H1 (cell line): ENCODE measurements at regions not wholly inside any gene's neighbourhood (a gene's known extent, or its start where the extent isn't known, plus 50 kb on each side); places are given as distances from the start of the nearest gene placed in this dataset.

ENCODE experiments used
- CTCF ChIA-PET: fragments of 300-600 bp; sonication (Branson Sonifier 250); formaldehyde crosslinking; loops from one replicate; lab custom pipeline; 2021; ENCODE audit not compliant: partially characterized antibody; lab: Charles Lee
- POLR2A ChIA-PET: fragments of 300-600 bp; sonication (Branson Sonifier 250); formaldehyde crosslinking; loops from one replicate; lab custom pipeline; 2021; ENCODE audit warnings: inconsistent platforms; ENCODE audit not compliant: partially characterized antibody; lab: Charles Lee
- DNase-seq, 2 experiments: peaks; one replicate each; pipeline versions ENCODE4 v3.0.0 to v3.0.0-alpha.2; 2010 to 2022; ENCODE audit warnings: low spot score in 2 of 2, low read depth in 1 of 2, mixed read lengths in 1 of 2
- FAIRE-seq: peaks from 2 replicates; lab custom pipeline; 2011; peaks lifted over from hg19 to GRCh38; lab: Jason Lieb, UNC
- H2AFZ ChIP-seq: 2 replicates; pipeline ENCODE4 v1.8.1; 2012; ENCODE audit warnings: low read length, inconsistent platforms
- H2AK5ac ChIP-seq: 2 replicates; pipeline ENCODE4 v1.6.1; 2013; ENCODE audit warnings: low read depth, low read length
- H2BK120ac ChIP-seq: replicated peaks from 2 replicates; pipeline ENCODE3; 2013; ENCODE audit warnings: low read depth, low read length, inconsistent platforms
- H2BK12ac ChIP-seq: 2 replicates; pipeline ENCODE4 v1.6.1; 2013; ENCODE audit warnings: low read depth, low read length
- H2BK15ac ChIP-seq: 2 replicates; pipeline ENCODE4 v1.6.1; 2013; ENCODE audit warnings: low read length
- H2BK20ac ChIP-seq: 2 replicates; pipeline ENCODE4 v1.6.1; 2013; ENCODE audit warnings: low read length
- H2BK5ac ChIP-seq: 2 replicates; pipeline ENCODE4 v1.6.1; 2013; ENCODE audit warnings: low read depth, low read length
- H3K14ac ChIP-seq: 2 replicates; pipeline ENCODE4 v1.6.1; 2013; ENCODE audit warnings: inconsistent platforms; ENCODE audit not compliant: insufficient read length
- H3K18ac ChIP-seq: 2 replicates; pipeline ENCODE4 v1.6.1; 2013; ENCODE audit warnings: low read length; ENCODE audit errors: extremely low read depth
- H3K23ac ChIP-seq: 2 replicates; pipeline ENCODE4 v1.6.1; 2013; ENCODE audit warnings: inconsistent platforms; ENCODE audit not compliant: insufficient read length
- H3K23me2 ChIP-seq: 2 replicates; pipeline ENCODE4 v1.6.1; 2013; ENCODE audit warnings: low read depth, low read length
- H3K27ac ChIP-seq: 2 replicates; pipeline ENCODE4 v1.6.1; 2011; ENCODE audit warnings: low read depth, low read length, inconsistent platforms
- H3K27me3 ChIP-seq, 4 experiments: replicated peaks in 1 of 4; 1 replicate in 1 of 4; 2 replicates in 3 of 4; pipeline versions ENCODE4 v1.6.1 to v1.8.1; 2011 to 2013; ENCODE audit warnings: low read length in 3 of 4, mild to moderate bottlenecking in 3 of 4, inconsistent platforms in 2 of 4, mixed read lengths in 2 of 4, moderate library complexity in 1 of 4; ENCODE audit not compliant: control insufficient read depth in 3 of 4, insufficient read depth in 3 of 4; ENCODE audit errors: extremely low read depth in 1 of 4
- H3K36me3 ChIP-seq, 4 experiments: 2 replicates each; pipeline versions ENCODE4 v1.6.1 to v1.8.1; 2011 to 2013; ENCODE audit warnings: mild to moderate bottlenecking in 4 of 4, low read length in 3 of 4, moderate library complexity in 2 of 4, control low read depth in 1 of 4, inconsistent platforms in 1 of 4; ENCODE audit not compliant: insufficient read depth in 4 of 4, control insufficient read depth in 2 of 4
- H3K4ac ChIP-seq: replicated peaks from 2 replicates; pipeline ENCODE3; 2013; ENCODE audit warnings: low read length, low read depth, mixed read lengths, inconsistent platforms; ENCODE audit not compliant: insufficient read length
- H3K4me1 ChIP-seq, 4 experiments: replicated peaks in 1 of 4; 1 replicate in 1 of 4; 2 replicates in 3 of 4; pipeline versions ENCODE4 v1.6.1 to v1.8.1; 2011 to 2013; ENCODE audit warnings: low read length in 3 of 4, inconsistent platforms in 2 of 4, mixed read lengths in 1 of 4; ENCODE audit not compliant: insufficient read depth in 4 of 4, control insufficient read depth in 3 of 4
- H3K4me2 ChIP-seq, 2 experiments: 2 replicates each; pipeline versions ENCODE4 v1.6.1 to v1.8.1; 2011 to 2013; ENCODE audit warnings: low read depth in 2 of 2, low read length in 2 of 2, control low read depth in 1 of 2, inconsistent platforms in 1 of 2, mild to moderate bottlenecking in 1 of 2; ENCODE audit not compliant: insufficient read depth in 1 of 2
- H3K4me3 ChIP-seq, 4 experiments: fragments of 200-600, 300-600 bp in 1 of 4; sonication (generic), shearing (Covaris generic), sonication (Bioruptor Twin) in 1 of 4; 2 replicates each; pipeline versions ENCODE4 v1.5.1 to v1.8.1; 2011 to 2016; ENCODE audit warnings: low read length in 4 of 4, low read depth in 3 of 4, control low read depth in 2 of 4, inconsistent platforms in 2 of 4, mild to moderate bottlenecking in 2 of 4, mixed read lengths in 1 of 4, moderate library complexity in 1 of 4; ENCODE audit not compliant: insufficient read depth in 2 of 4; ENCODE audit errors: extremely low read depth in 1 of 4
- H3K56ac ChIP-seq: replicated peaks from 2 replicates; pipeline ENCODE3; 2013; ENCODE audit warnings: low read depth, mild to moderate bottlenecking, mixed read lengths, low read length, inconsistent platforms; ENCODE audit not compliant: insufficient read length
- H3K79me1 ChIP-seq: 2 replicates; pipeline ENCODE4 v1.6.1; 2013; ENCODE audit warnings: low read depth, low read length, control low read depth
- H3K79me2 ChIP-seq, 2 experiments: 2 replicates each; pipeline versions ENCODE4 v1.6.1 to v1.8.1; 2012 to 2013; ENCODE audit warnings: low read length in 2 of 2, mild to moderate bottlenecking in 2 of 2, inconsistent platforms in 1 of 2; ENCODE audit not compliant: insufficient read depth in 2 of 2, control insufficient read depth in 1 of 2
- H3K9ac ChIP-seq, 4 experiments: replicated peaks in 1 of 4; 1 replicate in 1 of 4; 2 replicates in 3 of 4; pipeline versions ENCODE4 v1.6.1 to v1.8.1; 2011 to 2013; ENCODE audit warnings: low read depth in 3 of 4, low read length in 3 of 4, control low read depth in 2 of 4, mild to moderate bottlenecking in 2 of 4, moderate library complexity in 2 of 4, inconsistent platforms in 1 of 4; ENCODE audit errors: extremely low read depth in 1 of 4
- H3K9me3 ChIP-seq, 2 experiments: 2 replicates each; pipeline versions ENCODE4 v1.6.1 to v1.8.1; 2012 to 2013; ENCODE audit warnings: mild to moderate bottlenecking in 2 of 2, moderate library complexity in 2 of 2, control low read depth in 1 of 2, inconsistent platforms in 1 of 2, low read depth in 1 of 2, low read length in 1 of 2, mixed read lengths in 1 of 2; ENCODE audit not compliant: insufficient read depth in 2 of 2
- H4K20me1 ChIP-seq, 2 experiments: replicated peaks in 1 of 2; 2 replicates each; pipeline versions ENCODE3 to v1.8.1; 2011 to 2013; ENCODE audit warnings: inconsistent platforms in 2 of 2, low read length in 2 of 2, mild to moderate bottlenecking in 1 of 2; ENCODE audit not compliant: insufficient read depth in 2 of 2, control insufficient read depth in 1 of 2
- H4K5ac ChIP-seq: 2 replicates; pipeline ENCODE4 v1.6.1; 2013; ENCODE audit warnings: low read length, low read depth, mixed read lengths, inconsistent platforms; ENCODE audit not compliant: insufficient read length
- H4K8ac ChIP-seq: 2 replicates; pipeline ENCODE4 v1.8.0; 2013; ENCODE audit warnings: mild to moderate bottlenecking, moderate library complexity, low read length, inconsistent platforms; ENCODE audit not compliant: insufficient read depth; ENCODE audit errors: extremely low read depth
- H4K91ac ChIP-seq: replicated peaks from 2 replicates; pipeline ENCODE3; 2013; ENCODE audit warnings: low read length, mixed read lengths, inconsistent platforms; ENCODE audit not compliant: insufficient read length
- ATF3 ChIP-seq: IDR thresholded peaks from 2 replicates; pipeline ENCODE4 v1.6.1; 2011; ENCODE audit warnings: low read depth, mild to moderate bottlenecking, low read length; ENCODE audit not compliant: insufficient read depth
- JUND ChIP-seq: IDR thresholded peaks from 2 replicates; pipeline ENCODE4 v1.6.1; 2011; ENCODE audit warnings: mild to moderate bottlenecking, improper control_type of control experiment, low read length
- MAX ChIP-seq: IDR thresholded peaks from 2 replicates; pipeline ENCODE4 v1.6.1; 2012; ENCODE audit warnings: inconsistent platforms
- NANOG ChIP-seq: IDR thresholded peaks from 2 replicates; pipeline ENCODE4 v1.6.1; 2011; ENCODE audit warnings: low read length, low read depth, mild to moderate bottlenecking, inconsistent platforms; ENCODE audit not compliant: insufficient read depth, poor library complexity, severe bottlenecking
- PHF8 ChIP-seq: fragments of 200-600 bp; sonication (generic); conservative IDR thresholded peaks from 2 replicates; pipeline ENCODE4 v1.7.1; 2012; ENCODE audit warnings: low read depth, mild to moderate bottlenecking, inconsistent platforms, low read length, moderate library complexity
- POU5F1 ChIP-seq: IDR thresholded peaks from 2 replicates; pipeline ENCODE4 v1.6.1; 2011; ENCODE audit warnings: low read depth, mild to moderate bottlenecking, low read length, moderate library complexity
- RFX5 ChIP-seq: IDR thresholded peaks from 2 replicates; pipeline ENCODE4 v1.6.1; 2011; ENCODE audit warnings: low read depth, low read length, improper control_type of control experiment, borderline replicate concordance
- SIRT6 ChIP-seq: IDR thresholded peaks from one replicate; pipeline ENCODE4 v1.7.1; 2012; ENCODE audit warnings: low read length, inconsistent platforms
- WGBS, 2 experiments: shearing (Covaris generic) in 1 of 2; methylation state at CpG; one replicate each; pipeline versions ENCODE4 v1.1.6 to v1.1.7; 2013 to 2015; ENCODE audit warnings: low lambda C conversion rate in 2 of 2, mixed read lengths in 2 of 2, inconsistent platforms in 1 of 2, low coverage in 1 of 2, missing lambda C conversion rate in 1 of 2; ENCODE audit not compliant: insufficient replicate concordance in 2 of 2, insufficient coverage in 1 of 2, insufficient read length in 1 of 2; ENCODE audit errors: extremely low coverage in 1 of 2, missing lambda C conversion rate in 1 of 2; 5-methylcytosine and 5-hydroxymethylcytosine counted together

DNA sequence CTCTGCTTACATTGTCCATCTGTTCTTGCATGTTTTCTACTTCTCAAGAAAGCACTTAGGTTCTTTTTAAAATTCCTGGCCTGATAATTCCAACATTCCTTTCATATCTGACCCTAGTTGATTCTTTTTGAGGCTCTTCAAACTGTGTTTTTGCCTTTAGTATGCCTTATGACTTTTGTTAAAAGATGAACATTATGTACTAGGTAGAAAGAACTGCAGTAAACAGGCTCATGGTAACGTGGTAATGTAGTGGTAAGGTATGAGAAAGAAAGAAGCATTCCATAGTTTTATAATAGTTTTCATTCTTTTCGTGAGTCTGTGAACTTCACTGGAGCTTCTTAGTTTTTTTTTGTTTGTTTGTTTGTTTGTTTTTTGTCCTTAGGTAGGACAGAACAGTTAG is 306.4 kb downstream of the MBD2 start:
- POLR2A ChIA-PET: no interaction called here
- no peak for FAIRE-seq

More for the DNA sequence above, 306.4 kb downstream of the MBD2 start:
- no peak overlapping the region for H2BK120ac ChIP-seq
- no peak overlapping the region for H3K18ac ChIP-seq
- CTCF ChIA-PET: interaction anchor here (1.0 to 3.8 kb wide), 2 partner anchors 10 to 21 kb away, joined by 4 to 18 read pairs; no protein-coding TSS in a partner anchor
- H2AFZ ChIP-seq: no peak overlapping the region
- H2BK5ac ChIP-seq: no peak overlapping the region
- no peak overlapping the region for H2BK20ac ChIP-seq
- H4K5ac ChIP-seq: no peak overlapping the region
- H3K23ac ChIP-seq: no peak overlapping the region
- H3K36me3 ChIP-seq: no peaks in the 10 kb centered on the region
- H3K9me3 ChIP-seq: no peaks in the 10 kb centered on the region; a peak in 1 of 4 replicates
- H3K56ac ChIP-seq: no peak overlapping the region
- 82% methylated on average over 2 of the region's 2 CpGs; no CpG with 5 or more reads in 1 of the 2 experiments for WGBS, 2 experiments
- no peak overlapping the region for H3K27ac ChIP-seq
- DNase-seq: no peak
- H3K4me1 ChIP-seq: no peaks in the 10 kb centered on the region
- no peaks in the 10 kb centered on the region for H3K79me1 ChIP-seq
- no peak overlapping the region for H3K14ac ChIP-seq
- TF ChIP-seq ATF3: no peak
- TF ChIP-seq RFX5: no peak
- TF ChIP-seq PHF8: no peak
- no peak for TF ChIP-seq JUND
- TF ChIP-seq NANOG: no peak
- TF ChIP-seq MAX: no peak
- no peak for TF ChIP-seq SIRT6
- no peak for TF ChIP-seq POU5F1
- TF ChIP-seq, all 59 proteins: peak for 0
- no peak overlapping the region for H3K9ac ChIP-seq
- no peak overlapping the region for H4K91ac ChIP-seq
- H2BK12ac ChIP-seq: no peak overlapping the region
- no peak overlapping the region for H2AK5ac ChIP-seq
- no peak overlapping the region for H3K4me3 ChIP-seq
- peaks cover 0 to 7% of the 10 kb centered on the region in 2 experiments for H4K20me1 ChIP-seq
- H4K8ac ChIP-seq: no peak overlapping the region
- no peaks in the 10 kb centered on the region for H3K79me2 ChIP-seq
- no peaks in the 10 kb centered on the region for H3K27me3 ChIP-seq
- no peak overlapping the region for H3K4ac ChIP-seq
- H2BK15ac ChIP-seq: no peak overlapping the region
- H3K4me2 ChIP-seq: no peak overlapping the region
- H3K23me2 ChIP-seq: peaks cover 5% of the 10 kb centered on the region; the same call in 1 of the 2 replicates
